ENCODE measurements at regions not wholly inside any gene's neighbourhood (a gene's known extent, or its start where the extent isn't known, plus 50 kb on each side); places are given as distances from the start of the nearest gene placed in this dataset.

GRCh38 chr4:152258804-152259708, 276.8 kb downstream of the FBXW7 start:
- H3K4me3 ChIP-seq (ENCODE audit: low read depth, low read length), result no peak overlapping the region
- TF ChIP-seq CTCF (IDR thresholded peaks at IDR 0.05; ENCODE audit: borderline replicate concordance, insufficient read depth, low read depth, low read length), result no peak

GRCh38 chr4:152258391-152258790, 277.5 kb downstream of the FBXW7 start:
- TF ChIP-seq CTCF (IDR thresholded peaks at IDR 0.05; ENCODE audit: borderline replicate concordance, insufficient read depth, low read depth, low read length), result no peak
- no peak overlapping the region for H3K4me3 ChIP-seq (ENCODE audit: low read depth, low read length)

- TF ChIP-seq CTCF (IDR thresholded peaks at IDR 0.05; ENCODE audit: borderline replicate concordance, insufficient read depth, low read depth, low read length), result no peak
Measured at GRCh38 chr4:152257601-152258066, 278.3 kb downstream of the FBXW7 start.

GRCh38 chr4:152256996-152257395, 278.9 kb downstream of the FBXW7 start:
- no peak overlapping the region for H3K4me3 ChIP-seq (ENCODE audit: low read depth, low read length)
- TF ChIP-seq CTCF (IDR thresholded peaks at IDR 0.05; ENCODE audit: borderline replicate concordance, insufficient read depth, low read depth, low read length), result no peak

More at GRCh38 chr4:152257601-152258066, 278.3 kb downstream of the FBXW7 start:
- H3K4me3 ChIP-seq (ENCODE audit: low read depth, low read length), result no peak overlapping the region

GRCh38 chr4:152255437-152255836, 280.5 kb downstream of the FBXW7 start:
- no peak overlapping the region for H3K4me3 ChIP-seq (ENCODE audit: low read depth, low read length)
- no peak for TF ChIP-seq CTCF (IDR thresholded peaks at IDR 0.05; ENCODE audit: borderline replicate concordance, insufficient read depth, low read depth, low read length)

GRCh38 chr4:152248347-152248746, 287.5 kb downstream of the FBXW7 start:
- TF ChIP-seq CTCF (IDR thresholded peaks at IDR 0.05; ENCODE audit: borderline replicate concordance, insufficient read depth, low read depth, low read length), result no peak

More at GRCh38 chr4:152248347-152248746, 287.5 kb downstream of the FBXW7 start:
- no peak overlapping the region for H3K4me3 ChIP-seq (ENCODE audit: low read depth, low read length)

Measured in GM12875 (cell line).